Keratinocyte (primary cell): ENCODE measurements at regions not wholly inside any gene's neighbourhood (a gene's known extent, or its start where the extent isn't known, plus 50 kb on each side); places are given as distances from the start of the nearest gene placed in this dataset.
"Not testable (repeated sequence)": the region's sequence is repeated elsewhere in the genome, so short reads cannot be mapped to it uniquely, and the experiment has no call there.

Experiments used
- EZH2 ChIP-seq: IDR thresholded peaks from one replicate; pipeline ENCODE4 v1.6.1; 2012; ENCODE audit warnings: inconsistent platforms, mild to moderate bottlenecking, low read length, moderate library complexity
- TF ChIP-seq, protein P1 (sequence below), 3 experiments: IDR thresholded peaks in 1 of 3; conservative IDR thresholded peaks in 1 of 3; optimal IDR thresholded peaks in 1 of 3; 2 replicates in 2 of 3; 3 replicates in 1 of 3; pipeline versions ENCODE3 to v1.5.1; 2011; ENCODE audit warnings: low read length in 3 of 3, mild to moderate bottlenecking in 3 of 3, moderate library complexity in 2 of 3, control low read depth in 1 of 3, inconsistent platforms in 1 of 3; ENCODE audit not compliant: insufficient read depth in 2 of 3; ENCODE audit errors: extremely low read depth in 1 of 3

- TF ChIP-seq, protein P1, sequence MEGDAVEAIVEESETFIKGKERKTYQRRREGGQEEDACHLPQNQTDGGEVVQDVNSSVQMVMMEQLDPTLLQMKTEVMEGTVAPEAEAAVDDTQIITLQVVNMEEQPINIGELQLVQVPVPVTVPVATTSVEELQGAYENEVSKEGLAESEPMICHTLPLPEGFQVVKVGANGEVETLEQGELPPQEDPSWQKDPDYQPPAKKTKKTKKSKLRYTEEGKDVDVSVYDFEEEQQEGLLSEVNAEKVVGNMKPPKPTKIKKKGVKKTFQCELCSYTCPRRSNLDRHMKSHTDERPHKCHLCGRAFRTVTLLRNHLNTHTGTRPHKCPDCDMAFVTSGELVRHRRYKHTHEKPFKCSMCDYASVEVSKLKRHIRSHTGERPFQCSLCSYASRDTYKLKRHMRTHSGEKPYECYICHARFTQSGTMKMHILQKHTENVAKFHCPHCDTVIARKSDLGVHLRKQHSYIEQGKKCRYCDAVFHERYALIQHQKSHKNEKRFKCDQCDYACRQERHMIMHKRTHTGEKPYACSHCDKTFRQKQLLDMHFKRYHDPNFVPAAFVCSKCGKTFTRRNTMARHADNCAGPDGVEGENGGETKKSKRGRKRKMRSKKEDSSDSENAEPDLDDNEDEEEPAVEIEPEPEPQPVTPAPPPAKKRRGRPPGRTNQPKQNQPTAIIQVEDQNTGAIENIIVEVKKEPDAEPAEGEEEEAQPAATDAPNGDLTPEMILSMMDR (optimal IDR thresholded peaks at IDR 0.05 in 1 of 3, IDR thresholded peaks at IDR 0.05 in 1 of 3, conservative IDR thresholded peaks at IDR 0.05 in 1 of 3; ENCODE audit: extremely low read depth in 1 of 3, insufficient read depth in 2 of 3, low read length in 3 of 3), result not testable (repeated sequence)
- not testable (repeated sequence) for TF ChIP-seq EZH2
These were observed 948.8 kb downstream of the TMEM121 start for GRCh38 chr14:106475214-106475613.
